Activated T-cell treated with anti-CD3 and anti-CD28 coated beads, Interleukin-2, amount 50 U/mL, for 72 hours (primary cell): ENCODE measurements at regions not wholly inside any gene's neighbourhood (a gene's known extent, or its start where the extent isn't known, plus 50 kb on each side); places are given as distances from the start of the nearest gene placed in this dataset.
"Not testable (repeated sequence)": the region's sequence is repeated elsewhere in the genome, so short reads cannot be mapped to it uniquely, and the experiment has no call there.

Experiments
- ATAC-seq, 2 donors: fragments of 150-1000 bp; cut with Tn5 transposase; replicated peaks in 1 of 2; 2 replicates each; pipeline ENCODE4 v1.10.0; 2021; ENCODE audit warnings: moderate library complexity in 2 of 2, mild to moderate bottlenecking in 1 of 2
- DNase-seq, 2 donors: peaks; one replicate each; pipeline ENCODE4 v3.0.0; 2021 to 2022; ENCODE audit warnings: mixed read lengths in 1 of 2
- H3K27ac Mint-ChIP-seq: one replicate; pipeline ENCODE4 v1.8.0; 2022; ENCODE audit warnings: mild to moderate bottlenecking, moderate library complexity, mixed read lengths
- H3K27me3 Mint-ChIP-seq: one replicate; pipeline ENCODE4 v1.8.0; 2022; ENCODE audit warnings: low read depth, mixed read lengths
- H3K36me3 Mint-ChIP-seq, 2 donors: one replicate each; pipeline ENCODE4 v1.8.0; 2022; ENCODE audit warnings: mixed read lengths in 2 of 2, mild to moderate bottlenecking in 1 of 2; ENCODE audit not compliant: insufficient read depth in 2 of 2
- H3K4me1 Mint-ChIP-seq: one replicate; pipeline ENCODE4 v1.8.0; 2022; ENCODE audit warnings: low read depth, mixed read lengths
- H3K4me3 Mint-ChIP-seq, 2 donors: one replicate each; pipeline ENCODE4 v1.8.0; 2022; ENCODE audit warnings: mild to moderate bottlenecking in 2 of 2, mixed read lengths in 2 of 2, moderate library complexity in 2 of 2
- H3K9me3 Mint-ChIP-seq, 2 donors: one replicate each; pipeline ENCODE4 v1.8.0; 2022; ENCODE audit warnings: mixed read lengths in 2 of 2

GRCh38 chr5:167104351-167104750 lies 1187.1 kb upstream of the WWC1 start:
- Mint-ChIP-seq H3K9me3 (peaks cover 9 to 10% of the 10 kb centered on the region in 2 donors), H3K4me1 (no peaks in the 10 kb centered on the region), H3K4me3 (no peak overlapping the region), H3K36me3 (peaks cover 0 to 2% of the 10 kb centered on the region in 2 donors), H3K27me3 (no peaks in the 10 kb centered on the region), H3K27ac (no peak overlapping the region)
- no peak for ATAC-seq
- no peak for DNase-seq

GRCh38 chr5:167105941-167106340 lies 1185.5 kb upstream of the WWC1 start:
- Mint-ChIP-seq H3K27ac (no peak overlapping the region), H3K36me3 (peaks cover 0 to 2% of the 10 kb centered on the region in 2 donors), H3K27me3 (no peaks in the 10 kb centered on the region), H3K9me3 (peaks cover 8 to 9% of the 10 kb centered on the region in 2 donors), H3K4me3 (no peak overlapping the region), H3K4me1 (no peaks in the 10 kb centered on the region)
- ATAC-seq (no peak), DNase-seq (no peak)

DNA sequence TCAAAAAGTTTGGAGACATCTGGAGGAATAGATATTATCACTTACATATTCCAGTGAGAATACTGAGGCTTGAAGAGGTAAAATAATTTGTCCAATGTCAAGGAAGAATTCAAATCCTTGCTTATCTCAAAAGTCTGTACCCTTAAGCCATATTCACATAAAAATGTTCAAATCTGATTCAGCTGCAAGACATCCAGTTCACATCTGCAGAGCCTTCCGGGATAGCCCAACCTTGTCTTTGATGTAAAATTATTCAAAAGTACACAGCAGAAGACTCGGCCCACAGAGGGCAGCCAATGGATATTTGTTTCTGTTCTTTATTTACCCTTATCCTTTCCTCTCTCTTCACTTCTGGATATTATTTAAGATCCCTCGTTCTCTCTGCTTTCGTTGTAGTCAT lies 1183.8 kb upstream of the WWC1 start:
- Mint-ChIP-seq H3K27ac (no peak overlapping the region), H3K9me3 (peaks cover 6 to 9% of the 10 kb centered on the region in 2 donors), H3K4me3 (no peak overlapping the region), H3K4me1 (no peaks in the 10 kb centered on the region), H3K36me3 (peaks cover 0 to 2% of the 10 kb centered on the region in 2 donors), H3K27me3 (no peaks in the 10 kb centered on the region)
- ATAC-seq = no peak
- DNase-seq = no peak

DNA sequence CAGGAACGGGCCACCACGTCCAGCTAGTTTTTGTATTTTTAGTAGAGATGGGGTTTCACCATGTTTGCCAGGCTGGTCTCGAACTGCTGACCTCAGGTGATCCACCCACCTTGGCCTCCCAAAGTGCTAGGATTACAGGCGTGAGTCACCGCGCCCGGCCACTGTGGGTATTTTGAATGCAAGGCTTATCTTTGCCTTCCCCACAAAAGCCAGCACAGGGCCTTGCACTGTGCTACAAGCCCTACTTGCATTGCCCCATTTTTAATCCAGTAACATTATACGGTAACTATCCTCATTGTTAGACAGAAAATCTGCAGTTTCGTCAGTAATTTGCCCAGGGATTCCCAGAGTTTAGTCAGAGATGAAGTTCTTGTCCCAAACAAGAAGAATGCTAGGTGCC lies 1183.2 kb upstream of the WWC1 start:
- H3K4me1 Mint-ChIP-seq, DNase-seq, H3K36me3 Mint-ChIP-seq, H3K4me3 Mint-ChIP-seq, H3K27ac Mint-ChIP-seq, H3K27me3 Mint-ChIP-seq, ATAC-seq: not testable (repeated sequence)
- peaks cover 10 to 14% of the 10 kb centered on the region in 2 donors for H3K9me3 Mint-ChIP-seq

GRCh38 chr5:167112556-167112955 lies 1178.9 kb upstream of the WWC1 start:
- ATAC-seq (no peak), DNase-seq (no peak)
- Mint-ChIP-seq H3K27ac (no peak overlapping the region), H3K9me3 (peaks cover 6 to 9% of the 10 kb centered on the region in 2 donors), H3K36me3 (peaks cover 0 to 2% of the 10 kb centered on the region in 2 donors), H3K4me3 (no peak overlapping the region), H3K27me3 (no peaks in the 10 kb centered on the region), H3K4me1 (no peaks in the 10 kb centered on the region)

GRCh38 chr5:167122267-167122666 lies 1169.2 kb upstream of the WWC1 start:
- no peak overlapping the region for H3K27ac Mint-ChIP-seq
- H3K4me1 Mint-ChIP-seq = no peaks in the 10 kb centered on the region
- H3K4me3 Mint-ChIP-seq = no peak overlapping the region
- H3K9me3 Mint-ChIP-seq = peaks cover 8 to 14% of the 10 kb centered on the region in 2 donors
- H3K27me3 Mint-ChIP-seq = no peaks in the 10 kb centered on the region
- DNase-seq (no peak), ATAC-seq (no peak)
- no peaks in the 10 kb centered on the region for H3K36me3 Mint-ChIP-seq

- Mint-ChIP-seq H3K4me1 (no peaks in the 10 kb centered on the region), H3K27ac (no peak overlapping the region), H3K36me3 (no peaks in the 10 kb centered on the region), H3K27me3 (no peaks in the 10 kb centered on the region), H3K9me3 (peaks cover 8 to 14% of the 10 kb centered on the region in 2 donors), H3K4me3 (no peak overlapping the region)
- no peak for ATAC-seq
- no peak for DNase-seq
Measured at GRCh38 chr5:167123126-167123525, 1168.3 kb upstream of the WWC1 start.

DNA sequence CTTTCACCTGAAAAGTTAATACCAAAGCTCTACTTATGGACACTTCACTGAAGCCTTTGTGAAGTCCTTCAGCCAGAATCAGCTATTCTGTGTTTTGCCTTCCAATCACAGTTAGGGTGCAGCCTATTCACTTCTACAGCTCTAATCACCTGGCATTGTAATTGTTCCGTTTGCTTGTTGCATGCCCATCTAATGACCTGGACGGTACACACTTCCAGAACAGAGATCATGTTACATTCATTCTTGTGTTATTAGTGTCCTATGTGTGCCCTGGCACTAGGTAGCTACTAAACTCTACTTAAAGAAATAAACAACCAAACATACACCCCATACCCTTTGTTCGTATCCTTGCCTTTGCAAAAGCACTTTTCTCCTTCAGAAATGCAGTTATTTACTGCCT lies 1162.9 kb upstream of the WWC1 start:
- no peak overlapping the region for H3K27ac Mint-ChIP-seq
- H3K4me1 Mint-ChIP-seq = no peaks in the 10 kb centered on the region
- H3K9me3 Mint-ChIP-seq = peaks cover 3 to 11% of the 10 kb centered on the region in 2 donors
- ATAC-seq = no peak
- DNase-seq = no peak
- H3K36me3 Mint-ChIP-seq = no peaks in the 10 kb centered on the region
- no peaks in the 10 kb centered on the region for H3K27me3 Mint-ChIP-seq
- no peak overlapping the region for H3K4me3 Mint-ChIP-seq

DNA sequence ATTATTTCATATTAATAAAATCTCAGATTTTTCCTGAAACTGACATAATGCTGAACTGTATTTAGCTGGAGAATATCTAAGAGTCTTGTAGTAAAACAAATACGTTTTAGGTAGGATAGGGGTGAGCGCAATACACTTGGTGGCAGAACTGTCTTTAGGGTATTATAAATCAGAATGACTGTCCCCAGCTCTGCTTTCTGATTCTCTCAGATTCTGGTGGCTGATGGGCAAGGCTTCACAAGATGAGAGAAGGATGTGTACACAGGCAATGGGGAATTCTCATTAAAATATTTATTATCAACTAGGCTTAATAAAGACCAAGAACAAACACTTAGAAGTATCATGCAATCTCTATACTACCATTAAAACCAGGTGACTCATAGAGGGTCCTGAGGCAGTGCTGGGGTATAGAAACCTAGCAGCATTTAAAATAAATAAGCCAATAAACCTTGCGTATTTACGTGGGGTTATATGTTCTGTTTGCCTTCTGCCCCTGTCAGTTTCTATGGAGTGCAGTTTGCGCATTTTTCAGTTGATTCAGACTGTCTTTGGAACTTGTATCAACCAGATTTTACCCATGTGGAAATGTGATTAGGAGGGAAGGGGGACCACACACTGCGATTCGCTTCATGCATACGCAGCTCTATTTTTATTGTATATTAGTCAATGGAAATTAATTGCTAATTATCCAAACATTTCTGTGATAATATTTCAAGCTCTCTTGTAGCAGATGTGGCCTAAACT lies 1150.7 kb upstream of the WWC1 start:
- H3K9me3 Mint-ChIP-seq = peaks cover 2 to 3% of the 10 kb centered on the region in 2 donors

DNA sequence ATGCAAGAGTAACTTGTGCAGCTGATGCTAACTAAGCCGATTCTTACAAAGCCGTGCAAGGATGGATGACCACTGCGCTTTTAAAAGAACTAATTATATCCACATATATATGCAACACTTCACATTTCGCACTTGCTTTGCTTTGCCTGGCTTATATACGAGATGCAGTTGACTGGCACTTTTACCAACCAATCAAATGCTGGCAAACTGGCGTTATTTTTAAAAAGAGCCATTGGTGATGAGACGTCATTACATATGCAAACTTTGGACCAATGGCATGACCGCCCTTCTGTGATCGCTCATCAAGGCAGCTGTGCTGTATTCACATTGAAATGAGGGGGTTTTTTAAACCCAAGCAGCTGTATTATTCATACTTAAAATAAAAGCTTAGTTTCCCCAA lies 1147.7 kb upstream of the WWC1 start:
- peaks cover 1 to 2% of the 10 kb centered on the region in 2 donors for H3K9me3 Mint-ChIP-seq
- no peak for DNase-seq
- peaks cover 0 to 2% of the 10 kb centered on the region in 2 donors for H3K36me3 Mint-ChIP-seq
- no peaks in the 10 kb centered on the region for H3K27me3 Mint-ChIP-seq
- no peak for ATAC-seq
- H3K4me3 Mint-ChIP-seq = no peak overlapping the region
- H3K27ac Mint-ChIP-seq = no peak overlapping the region
- H3K4me1 Mint-ChIP-seq = no peaks in the 10 kb centered on the region

More for the DNA sequence above, 1150.7 kb upstream of the WWC1 start:
- H3K36me3 Mint-ChIP-seq = no peaks in the 10 kb centered on the region
- no peak for DNase-seq
- ATAC-seq = no peak
- no peak overlapping the region for H3K4me3 Mint-ChIP-seq
- no peak overlapping the region for H3K27ac Mint-ChIP-seq
- H3K27me3 Mint-ChIP-seq = no peaks in the 10 kb centered on the region
- no peaks in the 10 kb centered on the region for H3K4me1 Mint-ChIP-seq

DNA sequence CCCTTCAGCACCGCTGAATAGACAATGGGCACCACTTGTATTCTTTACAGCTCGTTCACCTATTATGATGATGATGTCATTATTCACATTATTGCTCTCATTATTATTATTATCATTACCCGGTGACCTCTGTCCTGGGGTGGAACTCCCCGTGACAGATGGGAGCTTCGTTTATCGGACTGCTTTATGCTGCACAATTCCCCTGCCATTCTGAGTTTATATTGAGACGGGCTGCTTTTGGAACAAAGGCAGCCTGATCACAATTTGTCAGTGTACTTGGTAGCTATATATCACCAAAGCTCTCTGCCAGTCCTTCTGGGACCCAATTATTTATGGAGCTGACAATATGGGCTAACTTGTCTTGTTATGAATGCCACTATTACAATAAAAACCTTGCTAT lies 1145.6 kb upstream of the WWC1 start:
- Mint-ChIP-seq H3K9me3 (peaks cover 5 to 6% of the 10 kb centered on the region in 2 donors), H3K4me3 (no peak overlapping the region), H3K27ac (no peak overlapping the region), H3K36me3 (peaks cover 0 to 2% of the 10 kb centered on the region in 2 donors), H3K27me3 (no peaks in the 10 kb centered on the region), H3K4me1 (no peaks in the 10 kb centered on the region)
- ATAC-seq (no peak), DNase-seq (no peak)

DNA sequence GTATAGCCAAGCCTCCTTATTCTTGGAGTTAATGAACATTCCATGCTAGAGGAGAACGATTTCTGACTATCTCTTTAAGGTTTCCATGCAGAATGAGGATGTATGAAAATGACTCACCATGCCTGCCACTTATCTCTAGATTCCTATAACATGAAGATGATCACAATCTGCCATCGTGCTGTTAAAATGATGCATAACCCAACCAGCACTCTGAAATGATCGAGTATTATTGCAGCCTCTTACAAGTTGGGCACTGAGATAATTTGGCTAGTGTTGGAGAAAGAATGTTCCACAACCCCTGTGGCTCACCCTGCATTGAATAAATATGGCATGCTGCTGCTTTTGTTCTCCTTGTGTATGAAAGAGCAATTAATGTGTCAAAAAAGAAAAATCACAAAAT lies 1143.6 kb upstream of the WWC1 start:
- Mint-ChIP-seq H3K4me3 (no peak overlapping the region), H3K4me1 (no peaks in the 10 kb centered on the region), H3K27ac (no peak overlapping the region), H3K9me3 (peaks cover 6 to 8% of the 10 kb centered on the region in 2 donors), H3K27me3 (no peaks in the 10 kb centered on the region), H3K36me3 (peaks cover 0 to 2% of the 10 kb centered on the region in 2 donors)
- ATAC-seq (no peak), DNase-seq (no peak)

- H3K9me3 Mint-ChIP-seq = peaks cover 6% of the 10 kb centered on the region in 2 donors
- H3K4me3 Mint-ChIP-seq = no peak overlapping the region
- DNase-seq = no peak
- peaks cover 0 to 2% of the 10 kb centered on the region in 2 donors for H3K36me3 Mint-ChIP-seq
- ATAC-seq = no peak
- H3K4me1 Mint-ChIP-seq = no peaks in the 10 kb centered on the region
- no peak overlapping the region for H3K27ac Mint-ChIP-seq
- no peaks in the 10 kb centered on the region for H3K27me3 Mint-ChIP-seq
Measured at GRCh38 chr5:167150661-167151060, 1140.8 kb upstream of the WWC1 start.

- Mint-ChIP-seq H3K27me3 (no peaks in the 10 kb centered on the region), H3K4me1 (no peaks in the 10 kb centered on the region)
Measured at GRCh38 chr5:167152561-167152960, 1138.9 kb upstream of the WWC1 start.

More at GRCh38 chr5:167152561-167152960, 1138.9 kb upstream of the WWC1 start:
- Mint-ChIP-seq H3K27ac (no peak overlapping the region), H3K4me3 (no peak overlapping the region), H3K36me3 (no peaks in the 10 kb centered on the region), H3K9me3 (peaks cover 5 to 6% of the 10 kb centered on the region in 2 donors)
- ATAC-seq (no peak), DNase-seq (no peak)
